AG04449 (cell line): ENCODE measurements at regions not wholly inside any gene's neighbourhood (a gene's known extent, or its start where the extent isn't known, plus 50 kb on each side); places are given as distances from the start of the nearest gene placed in this dataset.

Experiments
- CTCF ChIA-PET: fragments of 350-600 bp; formaldehyde crosslinking; extraction: SDS; loops from one replicate; lab custom pipeline; 2021; ENCODE audit warnings: antibody characterized with exemption; lab: Yijun Ruan, JAX
- POLR2A ChIA-PET: fragments of 400-600, 350-600 bp; formaldehyde crosslinking; extraction: SDS; loops from one replicate; lab custom pipeline; 2020; ENCODE audit warnings: antibody characterized with exemption, inconsistent platforms; lab: Yijun Ruan, JAX
- DNase-seq: peaks from one replicate; pipeline ENCODE4 v3.0.0-alpha.2; 2010; ENCODE audit warnings: low read depth, low spot score
- H3K4me3 ChIP-seq: 2 replicates; pipeline ENCODE4 v1.5.1; 2011; ENCODE audit warnings: low read depth, mild to moderate bottlenecking, control low read depth, low read length
- CTCF ChIP-seq: IDR thresholded peaks from one replicate; pipeline ENCODE4 v1.5.1; 2011; ENCODE audit warnings: mild to moderate bottlenecking, moderate library complexity, low read length, control low read depth, inconsistent platforms; ENCODE audit not compliant: insufficient read depth; ENCODE audit errors: missing control alignments

- no peak for TF ChIP-seq CTCF
- H3K4me3 ChIP-seq, result no peak overlapping the region
- ChIA-PET POLR2A (no interaction called here), CTCF (no interaction called here)
- DNase-seq, result no peak
Observed at GRCh38 chr17:79420318-79421243, 190.3 kb downstream of the RBFOX3 start.

GRCh38 chr17:79417476-79417988 is 193.3 kb downstream of the RBFOX3 start:
- H3K4me3 ChIP-seq, result no peak overlapping the region
- DNase-seq, result no peak
- ChIA-PET POLR2A (no interaction called here), CTCF (interaction anchor here (1.2 kb wide), 1 partner anchor 17 kb away, joined by 4 read pairs; no protein-coding TSS in a partner anchor)
- TF ChIP-seq CTCF, result no peak

- ChIA-PET POLR2A (no interaction called here), CTCF (interaction anchor here (1.2 kb wide), 1 partner anchor 15 kb away, joined by 6 read pairs; no protein-coding TSS in a partner anchor)
- no peak for TF ChIP-seq CTCF
Observed at GRCh38 chr17:79415909-79416308, 194.9 kb downstream of the RBFOX3 start.

GRCh38 chr17:79415365-79415764 is 195.5 kb downstream of the RBFOX3 start:
- no peak for TF ChIP-seq CTCF
- POLR2A ChIA-PET, result no interaction called here
- CTCF ChIA-PET, result interaction anchor here (0.9 to 1.8 kb wide), 2 partner anchors 14 to 23 kb away, joined by 3 to 9 read pairs; no protein-coding TSS in a partner anchor
- DNase-seq, result no peak
- H3K4me3 ChIP-seq, result no peak overlapping the region

More at GRCh38 chr17:79415909-79416308, 194.9 kb downstream of the RBFOX3 start:
- no peak for DNase-seq
- H3K4me3 ChIP-seq, result no peak overlapping the region

- ChIA-PET CTCF (interaction anchor here (0.9 to 1.8 kb wide), 2 partner anchors 14 to 22 kb away, joined by 3 to 9 read pairs; no protein-coding TSS in a partner anchor), POLR2A (no interaction called here)
- no peak for TF ChIP-seq CTCF
- no peak overlapping the region for H3K4me3 ChIP-seq
- DNase-seq, result no peak
Observed at GRCh38 chr17:79414793-79415211, 196.0 kb downstream of the RBFOX3 start.
